Activated T-cell treated with anti-CD3 and anti-CD28 coated beads for 4 hours (primary cell): ENCODE measurements at regions not wholly inside any gene's neighbourhood (a gene's known extent, or its start where the extent isn't known, plus 50 kb on each side); places are given as distances from the start of the nearest gene placed in this dataset.
"Not testable (repeated sequence)": the region's sequence is repeated elsewhere in the genome, so short reads cannot be mapped to it uniquely, and the experiment has no call there.

Experiments
- DNase-seq: peaks from one replicate; pipeline ENCODE4 v3.0.0-alpha.2; 2020

DNA sequence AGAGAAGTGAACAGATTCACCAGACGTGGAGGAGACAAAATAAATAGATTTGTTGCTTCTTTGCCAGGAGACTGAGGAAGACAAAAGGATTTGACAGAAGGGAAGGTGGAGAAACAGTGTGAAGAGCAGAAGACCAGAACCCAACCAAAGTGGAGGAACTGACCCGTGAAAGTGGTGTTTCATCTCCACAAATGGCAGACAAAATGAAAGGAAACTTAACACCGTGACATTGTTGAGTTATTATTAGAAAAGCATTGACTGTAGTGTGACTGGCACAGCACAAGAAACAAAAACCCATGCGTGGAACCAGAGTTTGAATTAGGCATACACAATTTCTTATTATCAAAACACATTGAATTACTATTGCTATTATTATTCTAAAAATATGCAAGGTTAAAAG lies 518.1 kb downstream of the TMEM121 start:
- no peak for DNase-seq

- DNase-seq, result peak; percentile 80
Observed at GRCh38 chr14:106044949-106045596, 518.7 kb downstream of the TMEM121 start.

DNA sequence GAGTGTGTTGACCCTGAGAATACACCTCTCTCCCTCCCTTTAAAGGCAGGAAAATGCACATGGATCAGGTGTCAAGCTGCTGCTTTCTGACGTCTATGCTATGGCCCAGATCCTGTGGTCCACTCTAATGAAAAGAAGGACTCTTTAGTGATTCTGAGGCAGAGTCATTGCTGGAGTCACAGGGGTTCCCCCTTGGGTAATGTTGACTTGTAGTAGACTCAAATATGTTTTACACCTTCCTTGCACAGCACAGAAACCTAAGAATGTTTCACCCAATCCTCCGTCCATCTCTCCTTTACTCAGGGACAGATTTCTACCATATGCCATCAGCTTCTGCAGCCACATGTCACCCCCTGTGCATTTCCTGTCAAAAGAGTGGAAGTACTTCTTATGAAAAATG lies 525.4 kb downstream of the TMEM121 start:
- DNase-seq, result no peak

- DNase-seq, result no peak
Observed at GRCh38 chr14:106055289-106055688, 528.9 kb downstream of the TMEM121 start.

DNA sequence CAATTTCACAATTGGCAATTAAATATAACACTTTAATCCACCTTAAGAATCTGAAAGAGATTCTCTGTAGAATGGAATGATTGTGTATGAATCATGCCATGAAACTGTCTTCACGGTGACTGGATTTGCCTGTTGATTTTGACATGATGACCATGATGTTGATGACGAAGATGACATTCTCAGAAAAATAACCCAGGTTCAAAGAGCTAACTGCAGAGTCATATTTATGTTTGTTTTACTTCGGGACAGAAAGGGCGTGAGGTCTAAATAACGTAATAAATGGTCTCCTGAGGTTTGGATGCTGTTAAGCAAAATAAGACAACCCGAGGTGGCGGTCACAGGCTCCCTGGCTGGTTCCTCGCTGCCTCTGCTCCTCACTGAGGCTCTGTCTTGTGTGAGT lies 532.0 kb downstream of the TMEM121 start:
- DNase-seq, result no peak

DNA sequence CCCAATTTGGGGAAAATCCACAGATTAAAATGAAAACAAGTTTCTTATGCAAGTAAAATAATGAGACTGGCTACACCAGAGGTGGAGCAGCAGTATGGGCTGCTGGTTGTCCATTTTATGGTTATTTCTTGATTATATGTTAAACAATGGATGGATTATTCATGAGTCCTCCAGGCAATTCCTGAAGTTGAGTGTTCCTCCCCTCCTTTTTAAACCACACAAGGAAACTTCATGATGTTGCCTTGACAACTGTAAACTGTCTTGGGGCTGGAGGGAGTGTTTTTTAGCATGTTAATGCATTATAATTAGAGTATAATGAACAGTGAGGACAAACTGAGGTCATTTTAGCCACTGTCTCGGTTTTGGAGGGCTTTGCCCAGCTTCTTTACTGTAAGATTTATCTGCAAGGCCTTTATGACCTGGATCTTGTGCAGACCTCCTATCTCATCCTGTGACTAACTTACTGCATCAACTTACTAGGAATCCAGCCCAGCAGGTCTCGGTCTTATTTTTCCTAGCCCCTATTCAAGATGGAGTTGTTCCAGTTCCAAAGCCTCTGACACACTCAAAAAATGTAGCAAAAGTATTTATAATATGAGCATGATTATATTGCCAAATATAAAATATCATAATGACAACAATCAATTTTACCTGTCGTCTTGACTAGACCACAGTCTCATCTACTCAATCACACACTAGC lies 534.0 kb downstream of the TMEM121 start:
- DNase-seq, result no peak

DNA sequence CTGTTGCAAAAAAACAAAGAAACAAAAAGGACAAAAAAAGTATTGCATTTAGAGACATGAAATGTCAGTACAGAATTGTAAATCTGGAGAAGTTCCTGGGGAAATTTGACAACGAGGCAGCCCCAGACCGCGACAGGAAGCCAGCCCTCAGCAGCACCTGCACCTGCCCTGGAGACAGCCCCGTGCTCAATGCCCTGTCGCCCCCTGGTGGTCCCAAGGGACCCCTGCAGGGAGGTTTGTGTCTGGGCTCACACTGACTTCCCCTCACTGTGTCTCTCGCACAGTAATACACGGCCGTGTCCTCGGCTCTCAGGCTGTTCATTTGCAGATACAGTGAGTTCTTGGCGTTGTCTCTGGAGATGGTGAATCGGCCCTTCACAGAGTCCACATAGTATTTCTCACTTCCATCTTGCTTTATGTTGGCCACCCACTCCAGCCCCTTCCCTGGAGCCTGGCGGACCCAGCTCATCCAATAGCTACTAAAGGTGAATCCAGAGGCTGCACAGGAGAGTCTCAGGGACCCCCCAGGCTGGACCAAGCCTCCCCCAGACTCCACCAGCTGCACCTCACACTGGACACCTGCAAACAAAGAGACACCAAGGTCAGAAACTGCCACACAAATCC lies 535.6 kb downstream of the TMEM121 start:
- peak; percentile 77 for DNase-seq

DNA sequence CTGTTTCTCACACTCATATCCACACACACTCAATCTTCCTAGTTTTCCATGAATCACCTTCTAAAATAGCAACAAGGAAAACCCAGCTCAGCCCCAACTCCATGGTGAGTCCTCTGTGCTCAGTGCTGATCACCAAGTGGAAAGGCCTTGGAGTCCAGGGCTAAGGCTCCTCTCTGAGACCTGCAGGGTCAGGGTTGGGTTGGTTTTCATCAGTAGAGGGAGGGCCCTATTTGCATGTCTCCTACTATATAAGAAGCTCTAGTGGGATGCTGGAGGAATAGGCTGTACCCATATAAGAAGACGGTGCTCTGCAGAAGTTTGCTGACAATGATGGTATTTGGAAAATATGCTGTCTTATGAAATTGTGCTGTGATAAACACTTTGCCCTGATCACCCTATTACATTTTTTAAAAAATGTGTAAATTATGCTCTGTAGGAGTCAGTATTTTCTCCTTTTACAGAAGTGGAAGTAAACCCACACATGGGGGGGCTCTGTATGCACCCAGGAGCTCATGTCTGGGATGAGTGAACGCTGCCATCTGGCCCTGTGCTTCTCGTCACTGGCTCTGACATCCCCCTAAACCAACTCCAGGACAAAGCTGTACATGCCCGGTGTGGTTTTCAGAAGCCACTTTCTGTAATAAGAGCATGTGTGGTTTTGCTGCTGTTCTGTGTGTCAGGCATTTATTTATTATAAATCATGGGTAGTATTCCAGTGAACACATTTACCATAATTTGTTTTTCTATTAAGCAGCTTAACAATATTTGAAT lies 536.3 kb downstream of the TMEM121 start:
- no peak for DNase-seq

GRCh38 chr14:106067935-106068334 lies 541.6 kb downstream of the TMEM121 start:
- DNase-seq, result no peak

DNA sequence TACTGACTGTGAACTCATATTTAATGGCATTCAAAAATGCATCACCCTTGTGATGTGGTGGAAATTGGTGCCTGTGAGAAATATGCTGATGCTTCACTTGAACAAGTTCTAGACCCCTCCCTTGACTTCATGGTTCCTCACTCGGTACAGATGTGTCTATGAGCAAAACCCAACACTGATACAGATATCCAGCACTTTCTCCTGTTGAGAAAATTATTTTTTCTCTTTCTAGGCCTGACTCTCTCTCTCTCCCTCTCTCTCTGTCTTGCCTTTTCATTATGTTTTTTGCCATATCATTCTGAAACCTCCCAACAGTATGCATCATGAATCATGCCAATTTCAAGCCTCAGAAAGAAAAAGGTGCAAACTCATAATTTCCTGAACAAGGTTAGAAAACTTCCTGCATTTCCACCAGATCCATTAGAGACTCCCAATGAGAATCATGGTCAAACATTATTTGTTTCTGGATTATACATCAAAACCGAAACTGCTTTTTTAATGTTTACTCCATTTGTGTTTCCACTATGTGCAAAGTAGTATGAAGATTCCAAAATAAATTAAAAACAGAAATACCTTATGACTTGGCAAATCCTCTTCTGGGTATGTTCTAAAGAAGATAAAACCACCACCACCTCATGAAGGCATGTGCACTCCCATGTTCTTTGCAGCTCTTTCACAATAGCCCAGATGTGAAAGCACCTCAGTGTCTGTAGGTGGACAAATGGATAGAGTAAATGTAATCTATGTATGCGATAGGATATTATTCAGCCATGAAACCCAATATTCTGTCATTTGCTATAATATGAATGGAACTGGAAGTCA lies 543.6 kb downstream of the TMEM121 start:
- no peak for DNase-seq

- DNase-seq, result no peak
Observed at GRCh38 chr14:106080922-106081321, 554.5 kb downstream of the TMEM121 start.

- not testable (repeated sequence) for DNase-seq
Observed at GRCh38 chr14:106081721-106082120, 555.3 kb downstream of the TMEM121 start.

DNA sequence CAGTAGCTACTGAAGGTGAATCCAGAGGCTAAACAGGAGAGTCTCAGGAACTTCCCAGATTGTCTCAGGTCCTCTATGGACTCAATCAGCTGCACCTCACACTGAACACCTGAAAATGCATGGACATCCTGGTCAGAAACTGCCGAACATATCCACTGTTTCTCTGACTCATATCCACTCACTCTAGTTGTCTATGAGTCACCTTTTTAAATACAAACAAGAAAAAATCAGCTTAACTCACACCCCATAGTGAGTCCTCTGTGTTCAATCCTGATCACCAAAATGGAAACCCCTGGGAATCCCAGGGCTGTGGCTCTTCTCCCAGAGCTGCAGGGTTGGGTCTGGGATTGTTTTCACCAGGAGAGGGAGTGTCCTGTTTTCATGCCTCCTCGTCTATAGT lies 556.7 kb downstream of the TMEM121 start:
- no peak for DNase-seq

DNA sequence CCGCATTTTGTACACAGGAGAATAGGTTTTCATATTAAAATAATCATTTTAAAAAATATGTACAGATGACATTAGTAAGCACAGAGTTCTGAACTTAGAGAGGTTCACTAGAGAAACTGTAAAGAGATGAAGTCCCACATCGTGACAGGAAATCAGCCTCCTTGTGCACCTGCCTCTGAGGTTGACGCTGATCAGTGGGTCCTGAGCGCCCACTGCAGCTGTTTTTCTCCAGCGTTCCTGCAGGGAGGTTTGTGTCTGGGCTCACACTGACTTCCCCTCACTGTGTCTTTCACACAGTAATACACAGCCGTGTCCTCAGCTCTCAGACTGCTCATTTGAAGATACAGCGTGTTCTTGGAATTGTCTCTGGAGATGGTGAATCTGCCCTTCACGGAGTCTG lies 561.5 kb downstream of the TMEM121 start:
- DNase-seq, result no peak

GRCh38 chr14:106088860-106089259 lies 562.5 kb downstream of the TMEM121 start:
- DNase-seq, result not testable (repeated sequence)

GRCh38 chr14:106094654-106095189 lies 568.3 kb downstream of the TMEM121 start:
- peak; percentile 23 for DNase-seq

DNA sequence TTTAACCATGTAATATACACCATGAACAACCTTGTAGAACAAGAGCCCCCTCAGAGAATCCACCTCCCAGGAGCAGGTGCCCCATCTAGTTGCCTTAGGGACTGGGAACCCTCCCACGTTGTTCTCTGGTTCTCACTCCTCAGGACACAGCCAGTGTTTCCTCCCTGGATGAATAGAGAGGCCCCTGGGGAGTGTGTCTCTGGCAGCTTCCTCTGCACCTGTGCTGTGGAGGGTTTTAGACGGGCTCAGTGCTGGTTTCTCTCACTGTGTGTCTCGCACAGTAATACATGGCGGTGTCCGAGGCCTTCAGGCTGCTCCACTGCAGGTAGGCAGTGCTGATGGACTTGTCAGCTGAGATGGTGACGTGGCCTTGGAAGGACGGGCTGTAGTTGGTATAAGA lies 581.3 kb downstream of the TMEM121 start:
- DNase-seq, result no peak

- DNase-seq, result no peak
Observed at GRCh38 chr14:106109337-106109736, 583.0 kb downstream of the TMEM121 start.

- no peak for DNase-seq
Observed at GRCh38 chr14:106115401-106115800, 589.0 kb downstream of the TMEM121 start.

DNA sequence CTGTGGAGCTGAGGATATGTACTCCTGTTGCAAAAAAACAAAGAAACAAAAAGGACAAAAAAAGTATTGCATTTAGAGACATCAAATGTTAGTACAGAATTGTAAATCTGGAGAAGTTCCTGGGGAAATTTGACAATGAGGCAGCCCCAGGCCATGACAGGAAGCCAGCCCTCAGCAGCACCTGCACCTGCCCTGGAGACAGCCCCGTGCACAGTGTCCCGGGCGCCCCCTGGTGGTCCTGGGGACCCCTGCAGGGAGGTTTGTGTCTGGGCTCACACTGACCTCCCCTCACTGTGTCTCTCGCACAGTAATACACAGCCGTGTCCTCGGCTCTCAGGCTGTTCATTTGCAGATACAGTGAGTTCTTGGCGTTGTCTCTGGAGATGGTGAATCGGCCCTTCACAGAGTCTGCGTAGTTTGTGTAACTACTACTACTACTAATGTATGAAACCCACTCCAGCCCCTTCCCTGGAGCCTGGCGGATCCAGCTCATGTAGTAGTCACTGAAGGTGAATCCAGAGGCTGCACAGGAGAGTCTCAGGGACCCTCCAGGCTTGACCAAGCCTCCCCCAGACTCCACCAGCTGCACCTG lies 590.1 kb downstream of the TMEM121 start:
- not testable (repeated sequence) for DNase-seq

GRCh38 chr14:106120101-106120500 lies 593.7 kb downstream of the TMEM121 start:
- DNase-seq, result no peak

GRCh38 chr14:106129274-106129673 lies 602.9 kb downstream of the TMEM121 start:
- DNase-seq, result peak; percentile 16
